IPS DF 19.7 (cell line): ENCODE measurements at regions not wholly inside any gene's neighbourhood (a gene's known extent, or its start where the extent isn't known, plus 50 kb on each side); places are given as distances from the start of the nearest gene placed in this dataset.
"Not testable (repeated sequence)": the region's sequence is repeated elsewhere in the genome, so short reads cannot be mapped to it uniquely, and the experiment has no call there.

Source experiments
- DNase-seq: peaks from one replicate; pipeline ENCODE4 v3.0.0-alpha.2; 2013; ENCODE audit warnings: low read depth, low spot score

DNA sequence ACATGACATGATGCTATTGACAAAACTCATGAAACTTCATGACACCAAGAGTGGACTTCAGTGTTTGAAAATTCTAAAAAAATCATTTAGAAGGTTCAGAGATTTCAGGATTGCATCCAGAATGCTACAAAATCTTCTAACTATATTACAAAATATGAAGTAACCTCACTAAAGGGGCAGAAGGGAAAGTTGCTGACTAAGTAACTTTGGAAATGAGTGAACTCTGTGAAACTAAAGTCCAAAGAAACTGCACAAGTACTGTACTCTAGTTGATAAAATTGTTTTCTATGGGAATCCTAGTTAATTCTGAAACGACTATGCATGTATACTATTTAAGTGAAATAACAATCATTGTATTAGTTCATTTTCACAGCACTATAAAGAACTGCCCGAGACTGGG is 184.4 kb downstream of the LYPLAL1 start:
- no peak for DNase-seq

DNA sequence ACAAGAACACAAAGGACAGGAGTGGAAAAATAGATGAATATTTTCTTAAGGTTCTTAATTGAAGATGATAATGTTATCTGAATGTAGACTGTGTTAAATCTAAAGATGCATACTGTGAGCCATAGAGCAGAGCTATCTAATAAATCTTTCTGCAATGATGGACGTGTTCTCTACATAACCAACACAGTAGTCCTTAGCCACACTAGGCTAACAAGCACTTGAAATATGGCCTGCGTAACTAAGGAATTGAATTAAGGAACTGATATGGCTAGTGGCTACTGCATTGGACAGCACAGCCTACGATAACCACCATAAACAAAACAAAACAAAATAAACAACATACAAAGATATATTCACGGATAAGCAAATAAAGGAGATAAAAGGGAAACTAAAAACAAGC is 181.3 kb downstream of the LYPLAL1 start:
- DNase-seq, result no peak

GRCh38 chr1:219352961-219353651 is 179.4 kb downstream of the LYPLAL1 start:
- no peak for DNase-seq

DNA sequence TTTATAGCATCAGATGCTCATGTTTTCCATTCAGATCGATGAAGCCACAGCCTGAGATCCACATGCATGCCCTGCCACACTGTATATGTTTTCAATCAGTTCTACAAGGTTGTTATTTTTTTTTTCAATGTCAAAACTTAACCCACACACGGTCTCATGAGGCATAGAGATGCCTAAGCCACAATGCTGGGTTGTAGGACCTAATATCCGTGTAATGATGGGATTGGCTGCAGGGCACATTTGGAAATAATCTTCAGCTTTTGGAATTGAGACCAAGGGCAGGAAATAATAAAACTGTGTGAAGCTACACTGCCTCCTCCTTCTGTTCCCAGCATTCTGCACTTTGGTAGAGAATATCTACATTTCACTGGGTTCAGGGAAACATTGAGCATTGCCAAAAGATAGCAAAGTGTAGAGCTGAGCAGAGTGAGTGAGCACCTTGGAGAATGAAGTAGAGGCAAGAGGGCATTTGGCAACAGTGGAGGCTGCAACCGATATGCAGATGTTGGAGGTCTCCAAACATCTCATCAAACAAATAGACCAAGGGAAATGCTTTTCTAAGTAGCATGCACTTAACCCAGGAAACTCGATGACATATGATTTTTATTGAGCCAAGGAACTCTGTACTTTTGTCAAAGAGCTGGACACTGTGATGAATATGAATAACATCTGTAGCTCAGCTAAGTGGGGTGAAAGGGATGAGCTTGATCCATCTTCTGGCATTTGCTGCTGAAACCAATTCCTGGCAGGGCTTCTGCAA is 176.7 kb downstream of the LYPLAL1 start:
- no peak for DNase-seq

- no peak for DNase-seq
These were observed 174.3 kb downstream of the LYPLAL1 start for GRCh38 chr1:219347921-219348391.

DNA sequence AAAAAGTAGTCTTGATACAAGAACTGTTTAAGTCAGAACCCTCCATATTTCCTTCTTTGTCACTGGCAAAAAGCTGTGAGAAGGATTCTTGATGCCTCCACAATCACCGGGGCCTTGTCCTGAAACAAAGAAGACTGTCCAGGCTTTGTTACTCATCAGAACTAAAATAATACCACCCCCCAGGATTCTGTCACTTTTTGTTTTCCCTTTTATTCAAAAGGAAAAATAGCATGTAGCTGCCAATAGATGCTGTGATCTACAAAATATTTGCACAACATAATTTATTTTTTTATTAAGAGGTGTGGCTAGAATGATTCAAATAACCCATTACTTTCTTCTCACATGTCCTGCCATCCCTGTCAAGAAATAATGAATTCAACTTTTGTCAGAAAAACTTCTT is 173.7 kb downstream of the LYPLAL1 start:
- DNase-seq, result no peak

GRCh38 chr1:219345953-219346352 is 172.3 kb downstream of the LYPLAL1 start:
- DNase-seq, result no peak

DNA sequence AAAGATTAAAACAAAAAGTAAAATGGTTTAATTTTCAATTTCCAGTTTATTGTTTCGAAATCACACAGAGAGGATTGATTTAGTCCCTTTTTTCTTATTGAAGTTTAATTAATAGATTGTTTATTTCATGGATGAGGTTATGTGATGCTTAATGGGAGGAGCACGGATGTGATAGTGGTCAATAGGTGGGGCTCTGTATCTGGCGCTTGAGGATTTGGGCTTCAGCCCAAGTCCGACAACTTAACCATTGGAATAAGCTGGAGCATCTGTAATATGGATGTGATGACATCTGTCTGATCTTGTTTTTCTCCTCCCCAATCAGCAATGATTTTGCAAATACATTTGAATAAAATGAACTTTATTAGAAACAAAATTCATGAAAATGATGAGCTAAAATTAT is 169.2 kb downstream of the LYPLAL1 start:
- DNase-seq, result no peak

GRCh38 chr1:219340796-219341195 is 167.1 kb downstream of the LYPLAL1 start:
- DNase-seq, result no peak

- no peak for DNase-seq
These were observed 165.8 kb downstream of the LYPLAL1 start for GRCh38 chr1:219339466-219339865.

DNA sequence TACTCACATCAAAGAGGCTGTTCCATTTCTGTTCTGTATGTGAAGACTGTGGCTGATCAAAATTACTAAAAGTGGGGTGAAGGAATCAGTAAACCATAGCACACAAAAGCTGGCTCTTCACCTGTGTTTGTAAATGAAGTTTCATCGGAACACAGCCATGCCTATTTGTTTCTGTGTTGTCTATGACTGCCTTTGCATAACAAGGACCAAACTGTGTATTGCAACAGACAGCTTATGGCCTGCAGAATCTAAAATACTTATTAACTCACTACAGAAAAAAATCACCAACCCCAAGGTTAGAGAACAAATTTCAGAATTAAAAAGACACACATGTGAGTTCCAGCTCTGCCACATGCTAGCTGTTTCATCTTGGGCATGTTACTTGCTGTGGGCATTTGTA is 163.9 kb downstream of the LYPLAL1 start:
- no peak for DNase-seq

GRCh38 chr1:219333626-219334025 is 159.9 kb downstream of the LYPLAL1 start:
- no peak for DNase-seq

GRCh38 chr1:219331424-219331823 is 157.7 kb downstream of the LYPLAL1 start:
- no peak for DNase-seq

DNA sequence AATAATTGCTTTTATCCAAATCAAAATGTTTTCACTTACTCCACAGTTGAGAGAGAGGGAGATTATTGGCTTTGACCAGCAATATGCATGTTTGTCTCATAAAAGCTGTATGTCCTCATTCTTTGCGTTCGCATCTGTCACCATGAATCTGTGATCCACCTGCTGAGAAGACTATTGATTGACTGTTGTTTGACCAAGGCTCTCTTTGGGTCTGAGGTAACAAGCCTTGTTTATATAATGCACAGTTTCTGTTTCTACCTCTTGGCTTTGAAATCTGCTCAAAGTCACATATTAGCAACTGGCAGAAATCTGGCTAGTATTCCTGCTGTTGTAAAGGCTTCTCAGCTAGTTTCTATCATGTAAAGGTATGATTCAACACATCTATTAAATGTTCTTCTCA is 157.0 kb downstream of the LYPLAL1 start:
- DNase-seq, result no peak

DNA sequence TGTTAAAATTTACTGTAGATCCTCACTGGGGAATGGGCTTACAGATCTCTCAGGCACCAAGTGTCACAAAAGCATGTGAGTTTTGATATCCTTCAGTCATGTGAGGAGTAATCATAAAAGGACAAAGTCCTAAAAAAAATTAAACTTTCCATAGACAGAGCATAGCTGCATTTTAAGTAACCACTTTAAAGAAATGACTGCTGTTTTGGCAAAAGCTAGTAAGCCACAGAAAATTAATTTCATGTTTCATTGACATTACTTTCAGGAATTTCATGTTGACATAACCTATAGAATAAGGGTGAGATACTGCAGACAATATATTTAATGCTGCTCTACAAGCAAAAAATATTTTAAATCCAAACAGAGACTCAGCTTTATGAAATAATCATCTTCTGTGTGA is 156.3 kb downstream of the LYPLAL1 start:
- DNase-seq, result no peak

DNA sequence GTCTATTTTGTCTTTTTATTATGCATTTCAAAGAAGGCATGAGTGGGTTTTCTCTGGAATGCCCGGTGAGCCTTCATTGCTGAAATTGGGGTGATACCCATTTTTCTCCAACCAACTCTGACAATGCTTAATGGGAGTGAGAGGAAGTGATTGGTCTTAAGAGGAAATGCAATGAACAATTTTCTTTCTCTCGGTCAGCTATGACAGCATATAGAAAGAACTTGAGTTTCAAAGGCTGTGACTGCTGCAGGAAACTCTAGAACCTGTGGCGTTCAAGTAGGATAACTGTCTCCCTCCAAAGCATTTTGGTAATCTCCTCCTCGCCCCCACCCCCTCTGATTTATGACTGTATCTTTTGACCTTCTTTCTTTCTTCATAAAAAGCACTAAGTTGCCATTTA is 155.9 kb downstream of the LYPLAL1 start:
- no peak for DNase-seq

GRCh38 chr1:219326843-219327242 is 153.2 kb downstream of the LYPLAL1 start:
- DNase-seq, result no peak

DNA sequence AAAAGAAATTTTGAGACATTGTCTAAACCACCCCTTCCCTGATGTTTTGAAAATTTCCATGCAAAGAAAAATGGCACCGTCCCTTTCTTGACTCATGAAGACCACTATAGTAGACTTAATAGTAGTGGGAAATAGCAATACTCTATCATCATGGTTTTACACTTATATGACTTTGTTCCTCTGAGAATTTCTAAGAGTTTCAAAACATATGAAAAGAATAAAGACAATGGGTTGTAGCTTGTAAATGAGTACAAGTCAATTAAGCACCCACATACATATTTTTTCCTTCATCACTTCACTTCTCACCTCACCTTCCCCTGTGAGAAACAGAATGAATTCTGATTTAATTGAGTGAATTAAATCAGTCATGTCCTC is 151.7 kb downstream of the LYPLAL1 start:
- DNase-seq, result no peak

- DNase-seq, result no peak
These were observed 151.1 kb downstream of the LYPLAL1 start for GRCh38 chr1:219324629-219325367.

GRCh38 chr1:219324171-219324570 is 150.5 kb downstream of the LYPLAL1 start:
- no peak for DNase-seq

- DNase-seq, result no peak
These were observed 149.7 kb downstream of the LYPLAL1 start for GRCh38 chr1:219323426-219323825.

GRCh38 chr1:219322766-219323165 is 149.1 kb downstream of the LYPLAL1 start:
- no peak for DNase-seq

GRCh38 chr1:219320563-219320962 is 146.9 kb downstream of the LYPLAL1 start:
- not testable (repeated sequence) for DNase-seq
